Uterus (tissue), 2 donors: ENCODE measurements at regions not wholly inside any gene's neighbourhood (a gene's known extent, or its start where the extent isn't known, plus 50 kb on each side); places are given as distances from the start of the nearest gene placed in this dataset.

ENCODE experiments used
- CTCF ChIP-seq, 4 experiments: fragments of 200-600 bp in 2 of 4; fragments of 450-650 bp in 2 of 4; sonication (generic) in 2 of 4; IDR thresholded peaks; one replicate each; pipeline ENCODE4 v1.5.1; 2016 to 2019; ENCODE audit warnings: antibody characterized with exemption in 4 of 4, mild to moderate bottlenecking in 2 of 4, moderate library complexity in 1 of 4
- POLR2A ChIP-seq, 2 donors: fragments of 450-650 bp; IDR thresholded peaks; one replicate each; pipeline ENCODE4 v1.6.1; 2016; ENCODE audit warnings: antibody characterized with exemption in 2 of 2, mild to moderate bottlenecking in 1 of 2, moderate library complexity in 1 of 2

GRCh38 chr15:66938114-66938830 lies 127.1 kb upstream of the SMAD3 start:
- no peak for TF ChIP-seq CTCF (IDR thresholded peaks at IDR 0.05)
- no peak for TF ChIP-seq POLR2A (IDR thresholded peaks at IDR 0.05)
